Nucleus accumbens (tissue), 56 donors: ENCODE measurements at regions not wholly inside any gene's neighbourhood (a gene's known extent, or its start where the extent isn't known, plus 50 kb on each side); places are given as distances from the start of the nearest gene placed in this dataset.
"Not testable (repeated sequence)": the region's sequence is repeated elsewhere in the genome, so short reads cannot be mapped to it uniquely, and the experiment has no call there.

Experiments
- DNase-seq, 56 donors: peaks; one replicate each; lab custom pipeline; 2025; lab: John Stamatoyannopoulos, UW

DNA sequence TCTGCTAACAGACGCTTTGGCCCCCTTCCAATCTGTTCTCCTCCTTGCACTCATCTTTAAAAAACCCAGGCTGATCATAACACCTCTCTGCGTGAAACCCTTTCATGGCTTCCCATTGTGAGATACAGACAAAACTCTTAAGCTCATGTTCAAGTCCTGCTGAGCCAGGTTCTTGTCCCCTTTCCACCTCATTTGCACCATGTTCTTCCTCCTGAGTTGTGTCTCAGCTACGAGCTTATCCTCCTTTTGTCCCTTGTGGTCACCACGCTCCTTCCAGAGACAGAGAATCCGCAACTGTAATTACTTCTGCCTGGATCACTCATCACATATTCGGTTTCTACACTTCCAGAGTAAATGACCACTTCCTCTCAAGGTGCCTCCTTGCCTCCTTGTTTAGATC lies 238.8 kb downstream of the ACTR3 start:
- no peak for DNase-seq

DNA sequence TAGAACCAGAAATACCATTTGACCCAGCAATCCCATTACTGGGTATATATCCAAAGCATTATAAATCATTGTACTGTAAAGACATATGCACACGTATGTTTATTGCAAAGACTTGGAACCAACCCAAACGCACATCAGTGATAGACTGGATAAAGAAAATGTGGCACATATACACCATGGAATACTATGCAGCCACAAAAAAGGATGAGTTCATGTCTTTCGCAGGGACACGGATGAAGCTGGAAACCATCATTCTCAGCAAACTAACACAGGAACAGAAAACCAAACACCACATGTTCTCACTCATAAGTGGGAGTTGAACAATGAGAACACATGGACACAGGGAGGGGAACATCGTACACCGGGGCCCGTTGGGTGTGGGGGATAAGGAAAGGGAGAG lies 242.2 kb downstream of the ACTR3 start:
- DNase-seq = not testable (repeated sequence)

DNA sequence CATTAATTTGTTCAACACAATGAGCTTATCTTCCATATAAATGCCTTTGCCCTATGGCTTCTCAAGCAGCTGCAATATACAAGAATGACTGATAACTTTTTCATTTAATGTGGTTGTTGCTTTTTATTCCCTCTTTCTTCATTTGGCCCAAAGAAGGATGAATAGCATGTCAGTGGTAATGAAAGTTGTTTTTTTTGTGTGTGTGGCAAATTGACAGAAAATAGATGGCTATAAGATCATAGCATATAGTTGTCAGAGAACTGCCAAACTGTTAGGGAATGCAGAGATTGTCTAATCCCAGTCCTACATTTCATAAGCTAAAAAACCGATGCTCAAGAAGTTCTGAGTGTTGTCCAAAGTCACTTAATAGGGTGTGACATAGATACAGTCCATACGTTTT lies 244.3 kb downstream of the ACTR3 start:
- no peak for DNase-seq

DNA sequence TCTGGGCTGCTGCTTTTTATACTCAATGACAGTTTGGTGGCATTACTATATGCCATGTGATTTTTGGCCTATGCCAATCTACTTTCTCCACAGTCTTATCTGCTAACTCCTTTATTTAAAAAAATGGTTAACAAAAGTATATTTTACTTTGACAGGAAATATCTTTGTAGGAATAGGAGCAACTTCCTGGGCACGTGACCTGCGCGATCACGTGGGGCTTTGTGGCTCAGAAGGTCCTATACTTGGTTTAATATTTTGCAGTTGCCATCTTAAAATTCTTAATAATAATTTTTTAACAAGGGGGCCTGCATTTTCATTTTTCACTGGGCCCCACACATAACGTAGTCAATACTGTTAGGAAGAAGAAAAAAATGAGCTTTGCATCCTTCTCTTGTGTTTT lies 249.7 kb downstream of the ACTR3 start:
- DNase-seq = no peak

DNA sequence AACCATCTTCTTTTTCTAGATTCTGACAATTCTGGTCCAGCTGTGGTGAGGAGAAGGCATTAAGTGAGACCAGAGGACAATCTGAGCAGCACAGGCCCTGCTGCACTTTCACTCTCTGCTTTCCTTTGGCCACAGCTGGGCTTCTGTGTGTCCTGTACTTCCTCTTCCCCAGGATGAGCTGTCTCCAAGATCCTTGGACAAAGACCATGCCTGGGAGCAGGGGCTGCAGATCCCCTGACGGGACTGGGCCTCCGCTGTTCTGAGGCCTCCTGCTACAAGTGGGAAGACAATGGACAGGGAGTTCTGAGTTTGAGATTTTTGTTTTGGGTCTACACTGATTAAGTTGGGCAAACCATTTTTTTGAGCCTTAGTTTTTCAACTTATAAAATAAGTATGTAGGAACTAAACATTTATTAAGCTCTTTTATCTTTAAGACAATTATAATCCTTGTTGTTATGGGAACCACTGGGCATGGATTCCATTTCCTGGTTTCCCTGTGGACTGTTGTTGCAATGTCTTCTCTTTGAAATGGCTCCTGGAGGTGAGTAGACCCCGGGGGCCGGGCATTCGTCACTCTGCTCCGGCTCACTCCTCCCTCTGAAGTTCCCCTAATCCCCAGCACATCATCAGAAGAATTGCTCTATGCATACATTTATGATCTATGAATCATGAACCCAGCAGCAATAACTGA lies 266.6 kb downstream of the ACTR3 start:
- DNase-seq = no peak

DNA sequence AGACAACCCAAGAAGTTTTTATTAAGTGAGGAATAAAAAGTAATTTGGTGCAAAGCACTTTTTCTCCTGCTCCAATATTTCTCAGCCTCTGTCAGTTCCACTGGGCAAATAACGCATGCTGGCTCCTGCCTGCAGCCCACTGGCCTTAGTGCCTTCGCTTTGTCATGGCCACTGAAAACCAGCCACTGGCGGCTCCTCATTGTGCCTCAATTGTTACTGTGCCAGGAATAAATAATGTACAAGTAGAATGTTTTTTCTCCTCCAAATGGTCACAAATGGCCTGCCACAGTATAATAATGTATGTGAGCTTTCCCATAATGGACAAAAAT lies 267.1 kb downstream of the ACTR3 start:
- DNase-seq = no peak

DNA sequence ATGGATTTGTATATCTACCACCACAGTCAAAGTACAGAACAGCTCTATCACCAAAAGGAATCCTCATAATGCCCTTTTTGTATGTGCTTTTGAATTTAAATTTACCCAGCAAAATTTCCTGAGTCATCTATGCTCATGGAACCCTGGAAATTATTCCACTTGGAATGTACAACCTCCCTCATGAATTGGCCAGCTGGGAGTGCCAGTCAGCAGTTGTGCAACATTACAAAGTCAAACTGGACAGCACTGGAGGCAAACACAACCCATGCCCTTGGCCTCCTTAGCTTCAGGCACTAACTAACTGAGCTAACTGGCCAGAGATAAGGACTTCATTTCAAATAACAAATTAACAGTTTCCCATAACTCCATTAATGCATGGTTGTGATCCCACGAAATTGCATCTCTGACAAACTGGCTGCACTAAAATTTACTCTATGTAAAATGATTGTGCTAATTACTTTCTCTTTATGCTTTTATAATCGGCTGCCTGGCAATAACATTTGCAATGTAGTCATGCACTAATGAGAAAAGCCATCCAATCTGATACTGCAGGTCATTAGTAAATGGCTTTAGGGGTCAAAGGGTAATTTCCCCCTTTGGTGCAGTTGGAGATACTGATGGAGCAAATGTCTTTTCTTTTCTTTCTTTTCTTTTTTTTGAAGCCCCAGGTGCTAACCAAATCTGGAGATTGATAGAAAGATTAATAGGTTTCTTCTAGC lies 270.5 kb downstream of the ACTR3 start:
- no peak for DNase-seq

DNA sequence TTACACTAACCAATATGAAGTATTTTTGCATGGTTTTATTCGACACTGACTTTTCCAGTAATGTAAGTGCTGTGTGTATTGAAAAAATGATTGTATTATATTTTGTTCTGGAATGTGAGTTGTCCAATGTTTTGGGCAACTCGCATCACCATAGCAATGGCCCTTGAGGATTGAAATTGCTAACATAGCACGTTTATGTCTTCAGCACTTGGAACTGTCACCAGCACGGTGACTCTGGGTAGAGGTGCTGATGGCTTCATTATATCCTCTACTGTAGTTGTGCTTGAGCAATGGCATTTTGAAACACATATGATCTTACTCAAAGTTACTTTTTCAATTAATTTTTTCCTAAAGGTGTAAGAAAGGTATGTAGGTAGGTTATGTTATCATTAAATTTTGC lies 271.5 kb downstream of the ACTR3 start:
- DNase-seq = no peak

DNA sequence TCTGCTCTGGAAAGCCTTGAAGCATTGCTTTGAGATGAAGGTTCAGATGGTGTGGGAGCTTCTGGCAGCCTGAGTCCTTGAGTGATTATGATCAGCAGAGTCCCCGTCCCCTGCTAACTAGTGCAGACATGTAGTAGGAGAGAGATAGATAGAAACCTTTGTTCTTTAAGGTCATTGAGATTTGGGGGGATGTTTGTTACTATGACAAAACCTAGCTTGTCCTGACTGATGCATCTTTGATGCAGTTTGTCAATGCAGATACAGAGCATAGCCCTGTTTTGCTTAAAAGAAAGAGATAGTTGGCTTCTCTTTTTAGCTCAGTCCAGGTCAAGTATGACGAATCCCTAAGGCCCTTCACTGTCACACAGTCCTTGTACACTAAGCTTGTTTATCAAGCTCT lies 274.6 kb upstream of the DPP10 start:
- no peak for DNase-seq

DNA sequence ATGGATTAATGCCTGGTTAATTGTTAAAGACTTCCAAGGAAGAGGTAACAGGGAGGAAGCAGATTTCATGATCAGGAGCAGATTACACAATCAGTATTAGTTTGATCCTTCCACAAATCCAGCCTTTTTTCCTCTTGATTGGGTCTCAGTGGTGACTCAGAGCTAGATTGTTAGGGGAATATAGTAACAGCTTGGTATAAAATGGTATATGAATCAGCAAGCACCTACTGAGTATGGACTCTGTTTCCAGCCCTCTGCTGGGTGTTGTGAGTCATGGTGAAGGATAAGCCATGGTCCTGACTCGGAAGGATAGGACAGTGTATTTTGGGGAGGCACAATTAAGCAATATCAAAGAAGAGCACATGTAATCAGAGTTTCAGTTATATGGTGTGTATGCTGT lies 272.4 kb upstream of the DPP10 start:
- DNase-seq = no peak

DNA sequence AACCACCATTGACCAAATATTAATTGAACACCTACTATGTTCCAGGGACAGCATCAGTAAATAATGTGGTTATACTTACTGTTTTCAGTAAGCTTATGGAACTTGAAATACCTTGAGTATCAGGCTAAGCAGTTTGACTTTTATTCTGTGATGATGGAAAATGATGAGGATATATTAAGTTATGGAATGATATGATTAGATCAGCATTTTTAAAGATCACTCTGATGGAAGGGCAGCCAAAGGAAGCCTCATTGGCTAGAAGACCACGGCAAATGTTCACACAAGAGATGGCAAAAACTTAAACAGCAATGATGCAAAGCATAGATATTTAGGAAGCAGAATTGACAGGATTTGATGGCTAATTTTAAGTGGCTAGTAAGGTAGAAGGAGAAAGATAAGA lies 266.9 kb upstream of the DPP10 start:
- no peak for DNase-seq

DNA sequence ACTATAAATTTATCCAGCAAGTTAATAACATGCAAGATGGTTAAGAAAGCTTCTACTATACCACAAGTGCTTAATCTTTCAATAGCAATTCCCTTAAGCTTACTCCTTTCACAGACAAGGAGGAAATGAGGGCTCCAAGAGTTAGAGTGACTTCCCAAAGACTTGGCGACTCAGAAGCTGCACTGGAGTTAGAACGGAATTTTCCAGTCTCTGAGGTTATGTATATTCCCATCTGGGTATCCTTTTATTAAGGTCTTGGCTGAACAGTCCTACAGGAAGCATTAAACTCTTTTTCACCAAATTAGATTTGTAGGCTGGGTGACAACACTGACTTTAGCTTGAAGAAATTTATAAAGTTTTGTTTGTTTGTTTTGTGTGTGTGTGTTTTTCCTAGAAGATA lies 256.9 kb upstream of the DPP10 start:
- no peak for DNase-seq

DNA sequence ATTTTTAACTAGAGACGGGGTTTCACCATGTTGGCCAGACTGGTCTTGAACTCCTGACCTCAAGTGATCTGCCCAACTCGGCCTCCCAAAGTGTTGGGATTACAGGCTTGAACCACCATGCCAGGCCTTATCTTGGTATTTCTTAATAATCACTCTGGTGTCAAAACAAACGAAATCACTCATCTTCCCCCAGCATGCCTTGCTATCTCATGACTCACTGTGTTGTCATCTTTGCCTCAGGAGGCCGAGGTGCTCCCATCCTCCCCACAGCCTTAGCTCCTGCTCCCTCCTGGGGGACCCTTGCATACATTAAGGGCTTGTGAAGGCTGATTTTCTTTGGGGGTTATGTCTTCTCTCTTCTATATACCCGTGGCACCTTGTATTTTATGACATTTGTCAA lies 250.1 kb upstream of the DPP10 start:
- DNase-seq = no peak

DNA sequence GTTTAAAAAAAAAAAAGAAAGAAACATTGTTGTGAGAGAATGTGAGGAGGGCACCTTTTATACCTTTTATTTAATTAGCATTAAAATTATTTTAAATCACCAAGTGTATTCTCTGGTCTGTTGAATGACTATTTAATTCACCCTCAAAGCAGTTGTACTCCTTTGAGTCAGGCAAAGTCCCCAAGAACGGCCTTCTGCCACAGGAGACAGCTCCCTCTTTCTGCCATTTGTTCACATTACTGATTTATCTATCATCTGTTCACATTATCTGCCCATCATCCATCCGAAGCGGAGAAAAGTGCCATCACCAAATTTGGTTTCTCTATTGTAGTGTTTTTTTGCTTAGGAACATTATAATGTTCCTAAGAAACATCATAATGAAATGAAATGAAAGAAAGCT lies 240.7 kb upstream of the DPP10 start:
- no peak for DNase-seq

DNA sequence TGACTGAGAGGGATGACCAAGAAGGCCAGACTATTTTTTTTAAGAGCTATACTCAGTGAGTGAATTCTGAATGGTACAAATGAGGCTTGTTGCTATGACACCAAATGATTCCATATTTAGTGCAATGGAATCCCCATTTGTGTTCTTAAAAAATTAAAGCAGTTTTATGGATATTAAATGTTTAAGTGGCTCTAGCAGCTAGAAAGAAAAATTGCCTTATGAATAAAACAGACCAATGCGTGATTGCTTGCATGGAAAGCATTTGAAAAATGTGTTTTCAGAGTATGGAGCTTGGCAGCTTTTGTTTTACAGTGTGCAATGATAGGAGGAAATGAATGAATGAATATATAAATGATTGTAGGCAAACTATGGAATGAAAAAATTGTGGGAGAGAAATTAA lies 238.8 kb upstream of the DPP10 start:
- no peak for DNase-seq

DNA sequence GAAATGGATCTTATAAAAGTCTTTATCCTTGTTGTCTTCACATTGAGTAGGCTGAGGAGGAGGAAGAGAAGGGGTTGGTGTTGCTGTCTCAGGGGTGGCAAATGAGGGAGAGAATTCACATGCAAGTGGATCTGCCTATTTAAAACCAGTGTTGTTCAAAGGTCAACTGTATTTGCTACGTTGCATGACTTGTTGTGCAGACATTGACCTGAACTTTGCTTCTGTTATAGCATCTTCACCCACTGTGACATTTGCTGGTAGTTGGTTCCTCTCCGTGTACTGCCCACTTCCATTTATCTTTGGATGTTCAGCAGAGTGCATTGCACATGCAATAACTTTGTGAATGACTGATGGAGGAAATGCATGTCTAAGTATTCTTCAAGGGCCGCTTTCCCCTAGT lies 228.6 kb upstream of the DPP10 start:
- no peak for DNase-seq

DNA sequence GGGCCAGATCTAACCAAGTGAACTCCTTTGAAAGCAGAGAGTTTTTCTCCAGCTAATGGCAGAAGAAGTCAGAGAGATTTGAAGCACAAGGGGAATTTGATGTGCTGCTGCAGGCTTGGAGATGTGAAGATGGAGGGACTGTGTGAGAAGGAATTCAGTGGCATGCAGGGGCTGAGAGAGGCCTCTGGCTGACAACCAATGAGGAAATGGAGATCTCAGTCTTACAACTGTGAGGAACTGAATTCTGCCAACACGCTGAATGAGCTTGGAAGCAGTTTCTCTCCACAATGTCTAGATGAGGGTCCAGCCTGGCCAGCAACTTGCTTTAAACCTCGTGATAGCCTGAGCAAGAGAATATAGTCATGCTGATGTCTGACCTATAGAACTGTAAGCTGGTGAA lies 224.1 kb upstream of the DPP10 start:
- no peak for DNase-seq

DNA sequence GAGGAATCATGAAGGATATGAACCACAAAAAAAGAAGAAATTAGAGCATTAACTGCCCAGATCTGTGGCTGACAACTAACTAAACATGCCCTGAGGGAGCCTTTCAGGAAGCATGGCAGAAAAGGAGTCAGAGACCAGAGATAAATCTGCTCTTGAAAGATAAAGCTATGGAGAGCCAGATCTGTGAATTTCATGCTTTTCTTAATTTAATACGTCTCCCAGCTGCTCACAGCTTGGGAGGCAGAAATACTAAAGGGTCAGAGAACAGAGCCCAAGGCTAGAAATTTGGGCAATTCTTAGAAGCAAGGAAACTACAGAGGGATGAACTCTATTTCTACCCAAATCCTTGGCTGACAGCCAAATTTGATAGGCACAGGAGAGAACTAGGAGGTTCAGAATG lies 223.0 kb upstream of the DPP10 start:
- no peak for DNase-seq

DNA sequence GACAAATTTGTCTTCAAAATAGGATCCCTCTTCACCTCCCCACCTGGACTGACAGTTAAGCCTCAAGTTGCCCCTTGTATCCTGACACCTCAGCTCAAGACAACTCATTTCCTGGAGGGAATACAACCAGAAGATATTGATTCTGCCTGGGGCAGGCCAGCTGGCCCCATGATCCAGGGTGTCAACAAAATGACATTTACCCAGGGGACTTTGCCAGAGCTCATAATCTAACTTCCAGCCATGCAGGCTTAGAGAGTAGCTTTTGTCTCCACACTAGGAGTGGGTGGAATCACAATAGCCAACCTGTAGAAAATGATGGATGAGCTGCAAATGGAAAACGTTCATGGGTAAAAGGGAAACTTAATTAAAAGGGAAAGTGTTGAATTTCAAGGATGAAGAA lies 220.1 kb upstream of the DPP10 start:
- DNase-seq = no peak

DNA sequence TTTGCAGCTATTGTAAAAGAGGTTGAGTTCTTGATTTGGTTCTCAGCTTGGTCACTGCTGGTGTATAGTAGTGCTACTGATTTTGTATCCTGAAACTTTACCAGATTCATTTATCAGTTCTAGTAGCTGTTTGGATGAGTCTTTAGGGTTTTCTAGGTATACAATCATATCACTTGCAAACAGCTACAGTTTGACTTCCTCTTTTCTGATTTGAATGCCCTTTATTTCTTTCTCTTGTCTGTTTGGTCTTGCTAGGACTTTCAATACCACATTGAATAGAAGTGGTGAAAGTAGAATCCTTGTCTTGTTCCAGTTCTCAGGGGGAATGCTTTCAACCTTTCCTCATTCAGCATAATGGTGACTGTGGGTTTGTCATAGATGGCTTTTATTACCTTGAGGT lies 210.5 kb upstream of the DPP10 start:
- DNase-seq = no peak

DNA sequence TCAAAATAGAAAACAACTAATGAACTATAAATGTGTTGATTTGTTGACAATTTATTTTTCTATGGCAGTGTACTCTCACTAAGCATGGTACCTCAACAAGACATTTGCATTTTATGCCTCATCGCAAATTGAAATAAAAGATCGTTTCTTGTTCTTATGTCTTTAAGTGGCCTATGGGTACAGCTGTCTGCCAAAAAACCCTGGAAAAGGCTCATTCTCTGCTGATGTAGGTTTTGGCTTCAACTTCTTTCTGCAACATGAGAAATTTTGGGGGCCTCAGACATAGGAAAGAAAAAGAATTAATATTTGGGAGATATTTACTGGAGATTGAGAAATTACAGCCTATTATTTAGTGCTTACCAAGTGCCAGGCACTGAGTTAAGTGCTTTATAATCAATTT lies 205.1 kb upstream of the DPP10 start:
- DNase-seq = no peak

DNA sequence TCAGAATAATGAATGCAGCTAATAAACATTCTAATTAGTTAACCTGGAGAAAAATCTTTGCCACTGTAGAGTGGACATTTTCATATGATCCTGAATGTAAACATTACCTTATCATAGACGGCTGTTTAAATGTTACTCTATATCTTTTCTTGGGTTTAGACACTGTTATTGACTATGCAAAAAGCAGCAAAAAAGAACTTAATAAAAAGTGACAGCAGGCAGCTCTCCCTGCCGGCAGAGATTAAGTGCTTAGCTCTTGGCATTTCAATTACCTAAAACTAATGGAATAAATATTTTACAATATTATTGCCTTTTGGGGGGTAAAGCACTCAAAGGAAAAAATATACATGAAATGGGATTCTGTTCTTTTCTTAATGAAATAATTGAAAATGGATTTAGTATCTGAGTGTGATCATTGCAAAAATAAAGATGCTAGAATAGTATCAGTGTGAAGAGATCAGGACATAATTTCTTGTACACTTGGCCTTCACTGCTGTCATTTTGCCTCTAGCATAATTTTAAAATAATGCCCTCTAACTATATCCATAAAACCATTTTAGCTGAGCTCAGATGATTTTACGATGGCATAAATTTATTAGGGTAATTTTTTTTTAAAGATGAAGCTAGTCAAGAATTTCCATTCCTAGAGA lies 203.4 kb upstream of the DPP10 start:
- no peak for DNase-seq
